ENCODE measurements at regions not wholly inside any gene's neighbourhood (a gene's known extent, or its start where the extent isn't known, plus 50 kb on each side); places are given as distances from the start of the nearest gene placed in this dataset.

DNA sequence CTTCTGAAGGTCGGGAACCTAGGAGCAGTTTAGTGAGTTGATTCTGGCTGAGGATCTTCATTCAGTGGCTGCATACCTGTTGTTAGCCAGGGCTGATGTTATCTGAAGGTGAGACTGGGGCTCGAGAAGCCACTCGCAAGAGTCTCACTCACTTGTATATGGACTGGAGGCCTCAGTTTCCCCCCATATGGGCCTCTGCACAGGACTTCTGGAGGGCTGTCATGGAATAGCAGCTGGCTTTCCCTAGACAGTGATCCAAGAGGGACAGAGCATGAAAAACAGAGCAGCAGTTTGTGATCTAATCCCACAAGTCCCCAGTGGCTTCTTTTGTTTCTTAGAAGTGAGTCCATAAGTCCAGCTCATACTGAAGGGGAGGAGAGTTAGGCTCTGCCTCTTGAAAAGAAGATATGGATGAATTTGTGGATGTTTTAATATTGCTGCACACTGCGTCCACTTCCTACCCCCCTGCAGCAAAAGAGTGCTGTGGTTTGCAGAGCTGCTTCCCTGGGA, 623.4 kb downstream of the CDH26 start:
- Histone ChIP-seq H3K27me3 (ENCODE audit: insufficient read depth) (no peaks in the 10 kb centered on the region), H3K79me2 (ENCODE audit: insufficient read depth) (no peaks in the 10 kb centered on the region), H3K9ac (no peak overlapping the region), H3K27ac (ENCODE audit: low read depth in 2 of 2, low read length in 1 of 2) (no peak overlapping the region), H3F3A (replicated peaks; ENCODE audit: insufficient read depth) (no peaks in the 10 kb centered on the region), H3K4me1 (ENCODE audit: control insufficient read depth in 1 of 2, insufficient read depth in 2 of 2, low read depth in 1 of 2, low read length in 1 of 2) (peaks cover 0 to 2% of the 10 kb centered on the region in 2 experiments; a peak in 1 of 4 replicates), H3K9me2 (no peaks in the 10 kb centered on the region), H3K4me2 (no peak overlapping the region), H3K4me3 (ENCODE audit: low read depth in 2 of 2, low read length in 1 of 2) (no peak overlapping the region), H4K20me1 (ENCODE audit: insufficient read depth) (no peaks in the 10 kb centered on the region), H3K36me3 (replicated peaks in 1 of 2; ENCODE audit: control insufficient read depth in 1 of 2, insufficient read depth in 2 of 2, low read length in 1 of 2) (no peaks in the 10 kb centered on the region), H2AFZ (ENCODE audit: low read depth) (no peak overlapping the region), H3K9me3 (peaks cover 4% of the 10 kb centered on the region; the same call in 1 of the 2 replicates)
- TF ChIP-seq FOSL2 (IDR thresholded peaks at IDR 0.05; ENCODE audit: borderline replicate concordance, low read depth) (no peak), NRF1 (IDR thresholded peaks at IDR 0.05; ENCODE audit: low read depth, low read length) (no peak), FOXM1 (IDR thresholded peaks at IDR 0.05; ENCODE audit: low read depth) (no peak), RXRA (IDR thresholded peaks at IDR 0.05; ENCODE audit: borderline replicate concordance, low read depth) (no peak), ELF1 (IDR thresholded peaks at IDR 0.05) (no peak), NFIC (IDR thresholded peaks at IDR 0.05; ENCODE audit: borderline replicate concordance) (no peak), TCF12 (IDR thresholded peaks at IDR 0.05) (no peak), RAD21 (IDR thresholded peaks at IDR 0.05; ENCODE audit: low read length) (no peak), YY1 (IDR thresholded peaks at IDR 0.05; ENCODE audit: low read depth) (no peak), GATA2 (CRISPR knock-in tag; IDR thresholded peaks at IDR 0.05) (no peak), FOXJ3 (CRISPR knock-in tag; IDR thresholded peaks at IDR 0.05) (no peak), JUND (IDR thresholded peaks at IDR 0.05) (no peak), RFX5 (IDR thresholded peaks at IDR 0.05; ENCODE audit: low read length) (no peak)
- TF ChIP-seq, protein P1, sequence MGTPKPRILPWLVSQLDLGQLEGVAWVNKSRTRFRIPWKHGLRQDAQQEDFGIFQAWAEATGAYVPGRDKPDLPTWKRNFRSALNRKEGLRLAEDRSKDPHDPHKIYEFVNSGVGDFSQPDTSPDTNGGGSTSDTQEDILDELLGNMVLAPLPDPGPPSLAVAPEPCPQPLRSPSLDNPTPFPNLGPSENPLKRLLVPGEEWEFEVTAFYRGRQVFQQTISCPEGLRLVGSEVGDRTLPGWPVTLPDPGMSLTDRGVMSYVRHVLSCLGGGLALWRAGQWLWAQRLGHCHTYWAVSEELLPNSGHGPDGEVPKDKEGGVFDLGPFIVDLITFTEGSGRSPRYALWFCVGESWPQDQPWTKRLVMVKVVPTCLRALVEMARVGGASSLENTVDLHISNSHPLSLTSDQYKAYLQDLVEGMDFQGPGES (IDR thresholded peaks at IDR 0.05; ENCODE audit: low read depth, low read length), result no peak
- CTCF ChIA-PET, result no interaction called here
- POLR2A ChIA-PET, result no interaction called here
- DNase-seq, result no peak
- WGBS (ENCODE audit: low lambda C conversion rate), result 28% methylated on average over 4 of the region's 4 CpGs

DNA sequence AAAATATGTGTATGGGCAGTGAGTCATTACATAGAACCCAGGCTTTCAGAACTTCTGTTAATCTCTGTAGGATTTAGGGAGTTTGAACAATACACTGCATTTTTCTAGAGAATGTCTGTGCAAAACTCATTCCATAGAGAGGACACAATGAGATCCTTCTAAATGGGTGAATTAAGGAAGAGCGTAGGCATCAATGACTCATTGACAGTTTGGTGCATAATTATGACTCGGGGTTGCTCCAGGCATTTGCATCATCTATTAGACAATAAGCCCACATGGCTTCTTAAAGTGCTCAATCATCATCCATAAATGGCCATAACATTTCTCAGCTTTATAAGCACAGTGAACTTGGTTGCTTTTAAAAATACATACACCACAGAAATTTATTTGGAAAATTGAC, 625.5 kb downstream of the CDH26 start:
- no peaks in the 10 kb centered on the region for H3F3A ChIP-seq (replicated peaks; ENCODE audit: insufficient read depth)
- no peaks in the 10 kb centered on the region for H3K9me3 ChIP-seq
- H3K4me3 ChIP-seq (ENCODE audit: low read depth in 2 of 2, low read length in 1 of 2), result no peak overlapping the region
- no peak overlapping the region for H3K9ac ChIP-seq
- no peak overlapping the region for H3K27ac ChIP-seq (ENCODE audit: low read depth in 2 of 2, low read length in 1 of 2)
- POLR2A ChIA-PET, result no interaction called here
- H2AFZ ChIP-seq (ENCODE audit: low read depth), result no peak overlapping the region
- no peaks in the 10 kb centered on the region for H3K79me2 ChIP-seq (ENCODE audit: insufficient read depth)
- H3K9me2 ChIP-seq, result no peaks in the 10 kb centered on the region
- WGBS (ENCODE audit: low lambda C conversion rate), result 30% methylated on average over 2 of the region's 2 CpGs
- DNase-seq, result no peak
- CTCF ChIA-PET, result interaction anchor here (1.0 kb wide), 1 partner anchor 19 kb away, joined by 3 read pairs; no protein-coding TSS in a partner anchor
- H3K27me3 ChIP-seq (ENCODE audit: insufficient read depth), result no peaks in the 10 kb centered on the region
- peaks cover 0 to 6% of the 10 kb centered on the region in 2 experiments; a peak in 1 of 4 replicates for H3K4me1 ChIP-seq (ENCODE audit: control insufficient read depth in 1 of 2, insufficient read depth in 2 of 2, low read depth in 1 of 2, low read length in 1 of 2)
- H4K20me1 ChIP-seq (ENCODE audit: insufficient read depth), result no peaks in the 10 kb centered on the region
- no peak overlapping the region for H3K4me2 ChIP-seq
- H3K36me3 ChIP-seq (replicated peaks in 1 of 2; ENCODE audit: control insufficient read depth in 1 of 2, insufficient read depth in 2 of 2, low read length in 1 of 2), result no peaks in the 10 kb centered on the region
- TF ChIP-seq, protein P2, sequence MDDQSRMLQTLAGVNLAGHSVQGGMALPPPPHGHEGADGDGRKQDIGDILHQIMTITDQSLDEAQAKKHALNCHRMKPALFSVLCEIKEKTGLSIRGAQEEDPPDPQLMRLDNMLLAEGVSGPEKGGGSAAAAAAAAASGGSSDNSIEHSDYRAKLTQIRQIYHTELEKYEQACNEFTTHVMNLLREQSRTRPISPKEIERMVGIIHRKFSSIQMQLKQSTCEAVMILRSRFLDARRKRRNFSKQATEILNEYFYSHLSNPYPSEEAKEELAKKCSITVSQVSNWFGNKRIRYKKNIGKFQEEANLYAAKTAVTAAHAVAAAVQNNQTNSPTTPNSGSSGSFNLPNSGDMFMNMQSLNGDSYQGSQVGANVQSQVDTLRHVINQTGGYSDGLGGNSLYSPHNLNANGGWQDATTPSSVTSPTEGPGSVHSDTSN (IDR thresholded peaks at IDR 0.05), result no peak
- no peak for TF ChIP-seq EZH2phosphoT487 (IDR thresholded peaks at IDR 0.05; ENCODE audit: borderline replicate concordance, low read depth)
- no peak for TF ChIP-seq CHD2 (IDR thresholded peaks at IDR 0.05; ENCODE audit: low read length, partially characterized antibody)
- no peak for TF ChIP-seq MXI1 (IDR thresholded peaks at IDR 0.05; ENCODE audit: low read depth, low read length)
- no peak for TF ChIP-seq GABPA (IDR thresholded peaks at IDR 0.05; ENCODE audit: low read depth)
- TF ChIP-seq, protein P3, sequence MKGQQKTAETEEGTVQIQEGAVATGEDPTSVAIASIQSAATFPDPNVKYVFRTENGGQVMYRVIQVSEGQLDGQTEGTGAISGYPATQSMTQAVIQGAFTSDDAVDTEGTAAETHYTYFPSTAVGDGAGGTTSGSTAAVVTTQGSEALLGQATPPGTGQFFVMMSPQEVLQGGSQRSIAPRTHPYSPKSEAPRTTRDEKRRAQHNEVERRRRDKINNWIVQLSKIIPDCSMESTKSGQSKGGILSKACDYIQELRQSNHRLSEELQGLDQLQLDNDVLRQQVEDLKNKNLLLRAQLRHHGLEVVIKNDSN (IDR thresholded peaks at IDR 0.05; ENCODE audit: borderline replicate concordance, low read depth), result no peak
- no peak for TF ChIP-seq FOSL2 (IDR thresholded peaks at IDR 0.05; ENCODE audit: borderline replicate concordance, low read depth)
- TF ChIP-seq YY1 (IDR thresholded peaks at IDR 0.05; ENCODE audit: low read depth), result no peak
- TF ChIP-seq, protein P4, sequence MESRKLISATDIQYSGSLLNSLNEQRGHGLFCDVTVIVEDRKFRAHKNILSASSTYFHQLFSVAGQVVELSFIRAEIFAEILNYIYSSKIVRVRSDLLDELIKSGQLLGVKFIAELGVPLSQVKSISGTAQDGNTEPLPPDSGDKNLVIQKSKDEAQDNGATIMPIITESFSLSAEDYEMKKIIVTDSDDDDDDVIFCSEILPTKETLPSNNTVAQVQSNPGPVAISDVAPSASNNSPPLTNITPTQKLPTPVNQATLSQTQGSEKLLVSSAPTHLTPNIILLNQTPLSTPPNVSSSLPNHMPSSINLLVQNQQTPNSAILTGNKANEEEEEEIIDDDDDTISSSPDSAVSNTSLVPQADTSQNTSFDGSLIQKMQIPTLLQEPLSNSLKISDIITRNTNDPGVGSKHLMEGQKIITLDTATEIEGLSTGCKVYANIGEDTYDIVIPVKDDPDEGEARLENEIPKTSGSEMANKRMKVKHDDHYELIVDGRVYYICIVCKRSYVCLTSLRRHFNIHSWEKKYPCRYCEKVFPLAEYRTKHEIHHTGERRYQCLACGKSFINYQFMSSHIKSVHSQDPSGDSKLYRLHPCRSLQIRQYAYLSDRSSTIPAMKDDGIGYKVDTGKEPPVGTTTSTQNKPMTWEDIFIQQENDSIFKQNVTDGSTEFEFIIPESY (IDR thresholded peaks at IDR 0.05; ENCODE audit: borderline replicate concordance, low read depth), result no peak
- TF ChIP-seq EP300 (IDR thresholded peaks at IDR 0.05; ENCODE audit: borderline replicate concordance in 1 of 2, low read depth in 1 of 2, low read length in 1 of 2), result no peak
- TF ChIP-seq ELF1 (IDR thresholded peaks at IDR 0.05), result no peak

All from SK-N-SH (cell line).